HuH-7.5 (cell line): ENCODE measurements at regions not wholly inside any gene's neighbourhood (a gene's known extent, or its start where the extent isn't known, plus 50 kb on each side); places are given as distances from the start of the nearest gene placed in this dataset.
A peak's percentile ranks its signal among the peaks of the same experiment; 100 is the strongest.
"Not testable (repeated sequence)": the region's sequence is repeated elsewhere in the genome, so short reads cannot be mapped to it uniquely, and the experiment has no call there.

Source experiments
- DNase-seq: peaks from one replicate; pipeline ENCODE4 v3.0.0; 2011; ENCODE audit warnings: low spot score

DNA sequence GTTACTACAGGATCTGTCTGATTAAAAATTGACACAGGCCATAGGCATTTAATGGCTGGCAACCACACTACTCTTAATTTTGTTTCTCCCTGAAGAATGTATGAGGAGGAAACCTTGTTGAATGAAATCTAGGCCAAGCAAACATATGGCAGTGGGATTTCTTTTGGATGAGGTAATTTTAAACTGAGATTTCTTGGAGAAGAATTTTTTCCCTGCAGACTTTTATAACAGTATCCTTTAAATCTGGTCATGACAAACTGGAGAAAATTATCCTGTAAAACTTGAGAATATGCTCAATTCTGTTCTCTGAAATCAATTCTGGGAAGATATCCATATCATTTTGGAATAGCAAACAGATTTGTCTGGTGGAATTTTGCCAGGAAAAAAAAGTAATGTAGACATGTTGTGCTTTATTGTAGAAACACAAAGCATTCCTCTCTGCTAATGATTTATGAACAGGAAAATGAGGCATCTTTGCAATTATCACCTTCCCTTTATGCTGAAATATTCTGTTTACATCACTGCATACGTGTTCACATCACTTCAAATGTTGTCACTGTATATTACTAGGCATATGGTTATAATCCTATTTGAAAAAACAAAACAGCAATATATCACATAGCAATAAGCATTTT is 108.3 kb upstream of the ARSJ start:
- no peak for DNase-seq

DNA sequence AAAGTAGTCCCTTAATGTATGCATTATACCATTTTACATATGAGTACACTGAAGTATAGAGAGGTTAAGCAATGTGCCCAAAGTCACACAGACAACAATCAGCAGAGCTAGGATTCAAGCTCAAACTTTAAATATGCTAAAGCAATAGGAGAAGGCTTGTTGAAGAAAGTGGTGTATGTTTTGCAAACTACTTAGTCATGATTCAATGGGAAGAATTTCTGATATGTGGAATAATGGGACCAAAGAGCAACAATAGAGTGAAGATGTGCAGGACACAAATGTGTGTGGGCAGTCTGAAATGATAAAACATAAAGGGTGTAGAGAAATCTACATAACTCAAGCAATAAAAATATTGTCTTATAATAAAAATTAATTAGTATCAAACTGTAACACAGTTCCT is 109.0 kb upstream of the ARSJ start:
- DNase-seq, result no peak

DNA sequence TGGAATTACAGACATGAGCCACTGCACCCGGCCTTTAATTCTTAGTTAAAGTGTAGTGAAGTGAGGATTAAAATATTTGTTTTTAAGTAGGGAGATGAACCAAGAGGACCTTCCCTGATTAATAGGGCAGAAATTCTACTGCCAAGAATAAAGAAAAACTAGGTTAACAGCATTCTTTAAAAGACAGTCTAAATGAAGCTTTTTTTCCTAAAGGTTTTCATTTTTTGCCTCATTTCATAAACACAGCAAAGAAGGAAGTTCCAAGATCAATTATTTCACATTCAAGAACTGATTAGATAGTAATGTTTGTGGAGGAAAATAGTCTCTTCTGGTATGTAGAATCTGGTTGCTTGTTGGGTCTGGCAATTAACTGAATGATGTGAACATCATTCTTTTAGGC is 112.1 kb upstream of the ARSJ start:
- no peak for DNase-seq

DNA sequence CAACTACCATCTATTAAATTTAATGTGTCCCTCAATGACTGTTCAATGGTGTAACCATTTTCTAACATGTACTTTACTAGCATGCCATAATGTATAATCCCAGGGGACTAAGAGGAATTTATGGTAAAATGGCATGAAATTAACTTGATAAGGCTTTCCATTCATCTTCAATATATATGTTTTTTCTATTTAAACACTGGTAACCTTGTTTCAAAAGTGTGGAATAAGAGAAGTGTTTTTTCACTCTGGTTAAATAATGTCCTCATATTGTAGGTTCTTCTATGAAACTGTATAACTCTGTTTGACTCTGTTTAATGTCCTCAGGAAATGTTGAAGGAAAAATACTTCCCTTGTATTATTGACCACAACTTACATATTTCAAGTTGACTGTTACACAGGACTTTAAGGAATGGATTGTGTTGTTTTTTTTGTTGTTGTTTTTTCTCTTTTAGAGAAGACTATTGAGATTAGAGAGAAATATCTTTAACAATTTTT is 113.8 kb upstream of the ARSJ start:
- DNase-seq, result no peak

DNA sequence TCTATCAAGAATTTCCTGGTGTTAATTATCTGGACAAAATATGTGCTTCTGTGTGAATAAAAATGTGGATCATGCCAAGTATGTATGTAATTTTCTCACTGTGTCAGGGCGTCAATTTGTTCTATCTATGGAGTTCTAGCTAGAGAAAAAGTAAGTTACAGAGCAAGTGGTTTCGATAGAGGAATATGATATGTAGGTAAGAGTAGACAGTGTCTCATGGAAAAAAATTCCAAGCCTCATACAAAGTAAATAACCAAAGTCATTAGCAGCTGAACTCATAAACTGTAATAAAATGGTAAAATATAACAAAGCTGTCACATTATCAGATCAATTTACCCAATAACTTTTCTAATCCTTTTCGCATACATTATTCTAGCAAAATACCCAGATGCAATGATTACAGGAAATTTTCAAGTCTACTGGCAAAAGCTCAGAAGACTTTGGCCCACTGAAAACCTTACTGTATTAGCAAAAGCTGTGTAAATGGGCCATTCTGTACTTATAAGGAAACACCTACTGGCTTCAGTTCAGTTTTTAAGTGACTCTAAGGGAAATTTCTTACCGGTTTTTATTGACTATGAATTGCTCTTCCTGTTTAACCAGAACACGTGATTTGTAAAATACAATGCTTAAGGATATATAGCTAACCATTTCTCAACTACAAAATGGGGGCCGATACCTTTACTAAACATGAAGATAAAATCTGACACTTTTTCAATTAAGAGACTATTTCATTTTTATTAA is 121.0 kb upstream of the ARSJ start:
- no peak for DNase-seq

DNA sequence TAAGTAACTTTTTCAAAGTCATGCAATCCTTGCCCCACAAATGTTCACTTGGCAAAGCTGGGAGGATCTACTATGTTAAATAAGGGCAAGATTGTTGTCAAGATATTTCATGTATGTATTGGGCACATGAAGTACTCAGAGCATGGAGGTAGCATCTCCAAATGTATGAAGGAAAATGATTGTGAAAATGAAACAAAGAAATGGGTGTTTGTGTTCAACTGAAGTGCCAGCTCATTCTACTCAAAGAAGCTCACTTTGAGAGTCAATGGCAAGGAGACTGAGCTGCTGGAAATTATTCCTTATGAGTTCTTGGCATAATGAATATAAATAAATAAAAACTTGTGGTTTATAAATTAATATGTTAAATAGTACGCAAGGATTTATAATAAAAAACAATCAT is 124.5 kb upstream of the ARSJ start:
- DNase-seq, result no peak

DNA sequence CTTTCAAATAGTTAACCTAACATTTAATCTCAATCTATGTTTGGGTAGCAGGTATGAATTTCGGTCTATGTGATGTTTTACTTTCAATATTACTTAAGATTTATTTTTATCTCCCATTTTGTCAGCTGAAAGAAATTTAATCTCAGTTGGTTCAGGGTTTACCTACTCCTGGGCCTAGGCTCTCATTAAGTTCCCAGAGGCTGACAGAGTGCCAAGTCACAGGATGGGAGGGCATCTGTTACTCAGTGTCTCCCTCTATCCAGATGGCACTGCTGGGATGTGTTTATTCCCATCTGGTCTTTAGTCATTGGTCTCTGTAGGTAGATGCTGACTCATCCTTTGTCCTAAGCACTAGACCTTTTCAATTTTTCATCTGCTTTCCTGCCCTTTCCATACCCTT is 129.4 kb upstream of the ARSJ start:
- DNase-seq, result no peak

DNA sequence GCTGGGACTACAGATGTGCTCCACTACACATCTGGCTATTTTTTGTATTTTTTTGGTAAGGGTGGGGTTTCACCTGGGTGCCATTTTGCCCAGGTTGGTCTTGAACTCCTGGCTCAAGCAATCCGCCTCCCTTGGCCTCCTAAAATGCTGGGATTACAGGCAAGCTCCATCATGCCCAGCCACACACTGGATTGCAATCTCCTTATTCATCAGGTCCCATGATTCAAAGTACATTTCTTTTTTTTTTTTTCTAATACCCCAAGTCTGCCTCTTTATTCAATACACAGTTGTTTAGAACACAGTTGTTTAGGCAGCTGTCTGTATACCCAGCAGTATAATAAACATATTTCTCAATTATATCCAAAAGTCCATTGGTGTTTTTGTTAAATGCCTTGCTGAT is 130.3 kb upstream of the ARSJ start:
- no peak for DNase-seq

DNA sequence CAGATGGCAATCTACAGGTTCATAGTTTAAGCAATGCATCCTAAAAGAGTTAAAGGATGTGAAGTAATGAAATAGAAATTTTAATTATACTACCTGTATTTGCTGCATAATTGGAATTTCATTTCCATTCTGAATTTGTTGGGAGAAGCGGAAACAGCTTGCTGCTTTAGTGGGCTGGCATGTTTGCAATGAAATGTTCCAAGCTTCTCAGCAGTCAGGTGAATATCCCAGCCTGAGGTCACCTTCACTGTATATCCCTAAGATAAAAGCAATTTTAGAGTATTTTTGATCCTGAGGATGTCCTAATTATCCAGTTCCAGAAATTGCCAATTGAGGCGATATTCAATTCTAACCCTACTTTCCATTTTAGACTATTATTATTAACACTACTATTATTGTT is 136.1 kb upstream of the ARSJ start:
- DNase-seq, result no peak

DNA sequence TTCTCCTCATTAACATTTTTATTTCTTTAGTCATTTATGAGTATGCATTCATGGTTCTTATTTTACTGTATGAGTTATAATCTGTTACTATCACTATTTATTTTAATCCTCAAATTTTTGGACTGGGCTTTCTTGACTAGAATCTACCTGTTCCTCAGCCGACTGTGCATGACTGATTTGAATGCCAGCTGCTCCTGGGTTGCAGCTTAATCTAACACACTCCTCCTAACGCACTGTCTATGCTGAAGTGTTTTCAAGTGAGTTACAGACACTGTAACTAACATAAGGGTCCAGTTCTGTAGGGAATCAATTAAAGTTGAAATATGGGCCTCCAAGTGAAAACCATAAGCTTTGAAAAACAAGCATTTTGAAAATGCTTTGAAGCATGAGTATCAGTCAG is 137.4 kb upstream of the ARSJ start:
- DNase-seq, result no peak

DNA sequence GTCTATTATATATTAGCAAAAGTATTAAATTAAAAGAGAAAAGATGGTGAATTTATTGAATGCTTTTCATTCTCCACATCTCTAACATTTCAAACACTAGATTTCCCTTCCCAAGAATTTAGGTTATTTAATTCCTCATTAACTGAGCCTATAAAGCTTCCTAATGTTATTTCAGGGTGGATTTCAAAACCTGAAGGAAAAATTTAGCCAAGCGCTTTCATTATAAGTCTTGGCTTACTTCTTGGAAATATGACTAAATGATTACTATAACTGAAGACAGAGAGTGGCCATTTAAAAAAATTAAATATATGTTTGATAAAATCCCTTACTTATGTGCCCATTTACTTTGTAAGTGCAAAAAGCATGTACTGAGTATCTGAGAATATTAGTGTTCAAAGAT is 141.8 kb upstream of the ARSJ start:
- DNase-seq, result no peak

DNA sequence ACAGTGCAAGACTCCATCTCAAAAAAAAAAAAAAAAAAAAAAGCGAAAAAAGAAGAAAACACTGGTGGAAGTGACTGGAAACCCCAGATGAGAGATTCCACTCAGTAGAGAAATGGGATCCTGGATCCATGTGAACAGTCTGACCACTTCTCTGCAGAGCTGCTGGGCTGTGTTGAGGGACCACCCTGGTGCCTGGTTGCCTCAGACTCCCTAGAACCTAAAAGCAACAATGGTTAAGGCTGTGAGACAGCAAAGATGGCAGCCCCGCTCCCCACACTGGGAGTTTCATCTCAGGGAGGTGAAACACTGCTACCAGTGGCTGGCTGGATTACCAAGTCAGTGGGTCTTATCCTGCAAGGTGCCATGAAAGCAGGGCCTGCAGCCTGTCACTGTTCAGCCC is 152.8 kb upstream of the ARSJ start:
- DNase-seq, result no peak

DNA sequence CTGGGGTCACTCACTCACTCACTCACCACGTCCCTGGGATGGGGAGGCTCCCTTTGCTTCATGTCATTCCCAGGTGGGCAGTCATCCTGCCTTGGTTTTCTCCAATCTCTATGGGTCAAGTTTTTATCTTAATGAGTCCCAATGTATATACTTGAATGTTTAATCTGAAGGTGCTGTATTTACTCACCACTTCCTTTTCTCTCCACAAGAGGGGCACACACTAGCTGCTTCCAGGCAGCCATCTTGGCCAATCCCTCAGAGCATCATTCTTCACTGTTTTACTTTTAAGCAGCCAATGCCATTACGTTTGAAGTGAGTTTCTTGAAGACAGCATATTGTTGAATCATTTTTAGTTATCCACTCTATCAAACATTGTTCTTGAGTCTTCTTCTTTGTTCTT is 153.4 kb upstream of the ARSJ start:
- no peak for DNase-seq

DNA sequence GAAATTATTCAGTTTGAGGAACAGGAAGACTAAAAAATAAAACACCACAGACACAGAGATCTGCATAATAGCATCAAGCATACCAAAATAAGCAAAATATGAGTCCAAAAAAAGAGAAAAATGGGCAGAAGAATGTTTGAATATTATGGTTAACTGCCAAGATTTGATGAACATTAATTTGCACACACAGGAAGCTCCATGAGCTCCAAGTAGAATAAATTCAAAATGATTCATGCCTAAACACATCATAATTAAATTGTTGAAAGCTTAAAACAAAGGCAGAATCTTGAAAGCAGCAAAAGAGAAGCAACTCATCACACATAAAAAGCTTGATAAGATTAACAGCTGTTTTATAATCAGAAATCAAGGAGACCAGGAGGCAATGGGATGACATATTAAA is 156.6 kb upstream of the ARSJ start:
- DNase-seq, result no peak

DNA sequence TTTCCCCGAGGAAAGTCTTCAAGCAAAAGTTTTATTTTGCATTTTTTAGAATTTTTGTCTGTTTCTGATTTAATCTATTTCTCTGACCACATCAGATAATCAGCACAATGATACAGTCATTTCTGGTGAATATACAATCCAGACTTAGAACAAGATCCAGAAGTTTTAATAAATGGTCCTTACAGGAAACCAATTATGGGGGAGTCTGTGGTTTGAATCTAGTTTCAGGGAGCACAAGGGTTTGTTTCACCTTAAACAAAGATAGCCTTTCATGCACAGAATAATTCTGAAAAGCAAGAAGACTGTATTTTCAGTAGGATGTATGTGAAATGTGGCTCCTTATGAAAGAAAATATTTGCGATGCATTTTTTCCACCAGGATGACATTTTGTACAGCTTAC is 158.5 kb upstream of the ARSJ start:
- no peak for DNase-seq

DNA sequence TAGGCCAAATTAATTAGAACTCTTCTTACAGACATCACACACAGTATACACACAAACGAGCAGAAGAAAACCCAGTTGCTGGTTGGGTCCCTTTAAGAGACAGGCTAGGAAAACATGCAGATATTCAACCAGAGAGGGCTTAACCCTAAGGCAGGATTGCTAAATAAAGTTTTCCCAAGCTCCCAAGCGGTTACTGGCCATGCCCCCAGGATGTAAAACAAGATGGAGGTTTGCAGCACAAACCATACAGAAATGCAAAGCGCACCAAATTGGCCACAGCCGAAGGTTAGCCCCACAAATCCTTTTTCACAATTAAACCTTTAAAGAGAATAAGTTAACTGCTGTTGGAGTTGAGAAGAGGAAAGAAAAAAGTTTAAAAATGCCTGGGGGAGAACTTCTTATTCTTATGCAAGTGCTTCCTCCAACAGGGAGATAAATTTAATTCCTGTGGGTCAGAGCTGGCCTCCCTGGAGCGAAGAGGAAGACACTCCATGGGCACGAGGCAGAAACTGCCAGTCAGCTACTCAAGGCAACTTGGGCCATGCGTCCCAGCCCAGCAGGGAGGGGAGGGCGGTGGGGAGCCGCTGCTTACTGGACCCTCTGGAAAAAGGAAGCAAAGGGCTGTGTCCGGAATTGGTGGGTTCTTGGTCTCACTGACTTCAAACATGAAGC is 167.6 kb upstream of the ARSJ start:
- peak; percentile 20 for DNase-seq

DNA sequence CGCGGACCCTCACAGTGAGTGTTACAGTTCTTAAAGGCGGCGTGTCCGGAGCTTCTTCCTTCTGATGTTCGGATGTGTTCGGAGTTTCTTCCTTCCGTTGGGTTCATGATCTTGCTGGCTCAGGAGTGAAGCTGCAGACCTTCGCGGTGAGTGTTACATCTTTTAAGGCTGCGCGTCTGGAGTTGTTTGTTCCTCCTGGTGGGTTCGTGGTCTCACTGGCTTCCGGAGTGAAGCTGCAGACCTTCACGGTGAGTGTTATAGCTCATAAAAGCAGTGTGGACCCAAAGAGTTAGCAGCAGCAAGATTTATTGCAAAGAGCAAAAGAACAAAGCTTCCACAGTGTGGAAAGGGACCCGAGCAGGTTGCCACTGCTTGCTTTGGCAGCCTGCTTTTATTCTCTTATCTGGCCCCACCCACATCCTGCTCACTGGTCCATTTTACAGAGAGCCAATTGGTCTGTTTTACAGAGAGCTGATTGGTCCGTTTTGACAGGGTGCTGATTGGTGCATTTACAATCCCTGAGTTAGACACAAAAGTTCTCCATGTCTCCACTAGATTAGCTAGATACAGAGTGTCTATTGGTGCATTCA is 168.3 kb upstream of the ARSJ start:
- DNase-seq, result not testable (repeated sequence)

DNA sequence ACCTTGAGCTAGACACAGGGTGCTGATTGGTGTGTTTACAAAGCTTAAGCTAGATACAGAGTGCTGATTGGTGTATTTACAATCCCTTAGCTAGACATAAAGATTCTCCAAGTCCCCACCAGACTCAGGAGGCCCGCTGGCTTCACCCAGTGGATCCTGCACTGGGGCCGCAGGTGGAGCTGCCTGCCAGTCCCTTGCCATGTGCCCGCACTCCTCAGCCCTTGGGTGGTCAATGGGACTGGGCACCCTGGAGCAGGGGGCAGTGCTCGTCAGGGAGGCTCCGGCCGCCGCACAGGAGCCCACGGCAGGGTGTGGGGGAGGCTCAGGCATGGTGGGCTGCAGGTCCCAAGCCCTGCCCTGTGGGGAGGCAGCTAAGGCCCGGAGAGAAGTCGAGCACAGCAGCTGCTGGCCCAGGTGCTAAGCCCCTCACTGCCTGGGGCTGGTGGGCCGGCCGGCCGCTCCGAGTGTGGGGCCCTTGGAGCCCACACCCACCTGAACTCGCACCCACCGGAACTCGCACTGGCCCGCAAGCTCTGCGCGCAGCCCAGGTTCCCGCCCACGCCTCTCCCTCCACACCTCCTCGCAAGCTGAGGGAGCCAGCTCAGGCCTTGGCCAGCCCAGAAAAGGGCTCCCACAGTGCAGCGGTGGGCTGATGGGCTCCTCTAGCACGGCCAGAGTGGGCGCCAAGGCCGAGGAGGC is 169.1 kb upstream of the ARSJ start:
- DNase-seq, result not testable (repeated sequence)

DNA sequence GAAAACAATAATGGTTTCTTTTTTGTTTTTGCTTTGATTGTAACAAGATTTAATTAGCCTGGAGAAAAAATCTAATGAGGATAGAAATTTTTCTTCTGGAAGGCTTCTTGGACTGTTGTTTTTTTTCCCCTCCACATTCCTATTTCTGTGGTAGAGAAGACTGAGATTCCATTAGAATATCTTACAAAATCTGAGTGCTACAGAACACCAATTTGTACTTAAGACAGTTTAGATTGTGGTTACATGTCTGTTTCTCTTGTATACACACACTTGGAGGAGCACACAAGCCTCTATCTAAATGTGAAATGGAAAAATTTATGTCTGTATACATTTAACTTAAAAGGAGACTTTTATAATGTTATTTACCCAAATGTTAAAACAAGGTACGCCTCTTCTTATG is 176.9 kb upstream of the ARSJ start:
- no peak for DNase-seq

DNA sequence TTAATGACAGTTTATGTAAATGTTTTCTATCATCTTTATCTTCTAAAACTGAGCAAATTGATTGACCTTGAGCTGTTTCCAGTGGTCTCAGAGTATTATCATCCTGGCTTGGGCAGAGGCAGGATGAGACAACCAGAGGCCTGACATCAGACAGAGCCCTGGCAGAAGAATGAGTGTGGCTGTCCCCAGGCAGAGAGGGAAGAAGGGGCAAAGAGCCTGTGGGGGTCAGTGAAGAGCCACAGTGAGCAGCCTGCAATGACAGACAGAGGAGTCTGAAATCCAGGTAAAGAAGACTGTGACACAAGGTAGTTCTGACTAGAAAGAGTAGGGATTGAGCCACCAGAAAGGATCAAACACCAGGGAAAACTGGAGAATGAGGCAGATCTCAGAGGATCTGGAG is 182.4 kb upstream of the ARSJ start:
- no peak for DNase-seq

DNA sequence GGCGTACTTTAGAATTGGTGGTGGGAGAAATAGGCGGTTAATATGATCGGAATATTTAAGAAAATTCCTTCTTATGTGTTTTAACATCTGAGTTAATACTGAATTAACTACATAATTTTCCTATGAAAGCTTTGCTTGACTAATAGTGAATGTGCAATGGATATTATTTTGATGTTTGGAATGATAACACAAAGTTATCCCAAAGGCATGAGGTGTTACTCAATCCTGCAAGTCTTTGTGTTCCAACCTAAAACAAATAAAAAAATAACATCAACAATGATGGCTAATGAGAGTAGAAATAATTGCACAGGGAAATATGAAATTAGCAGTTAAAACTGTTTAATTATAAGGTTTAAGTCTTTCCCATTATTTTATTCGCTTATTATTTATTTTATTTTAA is 183.6 kb upstream of the ARSJ start:
- no peak for DNase-seq

DNA sequence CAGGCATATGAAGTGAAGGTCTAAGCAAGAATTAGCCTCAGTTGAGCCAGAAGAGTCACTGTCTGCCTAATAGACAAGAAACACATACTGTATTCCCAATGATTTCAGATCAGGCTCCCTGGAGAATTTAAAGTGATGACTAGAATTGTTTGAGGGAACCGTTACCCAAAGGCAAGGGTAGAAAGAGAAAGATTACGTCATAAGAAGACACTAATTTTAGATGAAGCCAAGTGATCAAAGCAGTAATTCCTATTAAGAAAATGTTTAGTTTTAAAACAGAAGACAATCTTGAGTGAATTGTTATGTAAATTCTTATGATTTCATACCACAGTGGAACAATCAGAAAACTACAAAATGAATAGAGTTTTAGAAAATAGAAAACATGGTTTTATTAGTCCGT is 194.5 kb upstream of the ARSJ start:
- no peak for DNase-seq
